SK-N-SH (cell line): ENCODE measurements at regions not wholly inside any gene's neighbourhood (a gene's known extent, or its start where the extent isn't known, plus 50 kb on each side); places are given as distances from the start of the nearest gene placed in this dataset.

Source experiments
- CTCF ChIA-PET: fragments of 300-600, 350-600 bp; formaldehyde crosslinking; extraction: SDS; loops from one replicate; lab custom pipeline; 2021; lab: Yijun Ruan, JAX
- POLR2A ChIA-PET: fragments of 350-600 bp; sonication (Branson Sonifier 250); formaldehyde crosslinking; extraction: SDS; loops from one replicate; lab custom pipeline; 2020; ENCODE audit warnings: antibody characterized with exemption, inconsistent platforms; lab: Yijun Ruan, JAX
- DNase-seq: peaks from one replicate; pipeline ENCODE4 v3.0.0; 2012
- H2AFZ ChIP-seq: fragments of 200-600 bp; sonication (generic); 2 replicates; pipeline ENCODE4 v1.8.1; 2016; ENCODE audit warnings: antibody characterized with exemption, mild to moderate bottlenecking, low read depth
- H3F3A ChIP-seq: fragments of 200-600 bp; sonication (generic); replicated peaks from 2 replicates; pipeline ENCODE3; 2016; ENCODE audit warnings: antibody characterized with exemption, mild to moderate bottlenecking; ENCODE audit not compliant: insufficient read depth
- H3K27ac ChIP-seq, 2 experiments: fragments of 200-500 bp in 1 of 2; fragments of 200-600 bp in 1 of 2; sonication (Bioruptor generic) in 1 of 2; sonication (generic), shearing (Covaris generic) in 1 of 2; 2 replicates each; pipeline versions ENCODE4 v1.5.1 to v1.6.1; 2014 to 2016; ENCODE audit warnings: low read depth in 2 of 2, inconsistent platforms in 1 of 2, low read length in 1 of 2, mild to moderate bottlenecking in 1 of 2, mixed read lengths in 1 of 2
- H3K27me3 ChIP-seq: fragments of 200-600 bp; sonication (generic), shearing (Covaris generic); 2 replicates; pipeline ENCODE4 v1.6.1; 2016; ENCODE audit warnings: mixed run types; ENCODE audit not compliant: insufficient read depth
- H3K36me3 ChIP-seq, 2 experiments: fragments of 200-500 bp in 1 of 2; fragments of 200-600 bp in 1 of 2; sonication (Bioruptor generic) in 1 of 2; sonication (generic) in 1 of 2; replicated peaks in 1 of 2; 2 replicates each; pipeline versions ENCODE3 to v1.5.1; 2014 to 2016; ENCODE audit warnings: low read length in 1 of 2, mild to moderate bottlenecking in 1 of 2; ENCODE audit not compliant: insufficient read depth in 2 of 2, control insufficient read depth in 1 of 2
- H3K4me1 ChIP-seq, 2 experiments: fragments of 200-500 bp in 1 of 2; fragments of 200-600 bp in 1 of 2; sonication (Bioruptor generic) in 1 of 2; sonication (generic), shearing (Covaris generic) in 1 of 2; 2 replicates each; pipeline versions ENCODE4 v1.5.1 to v1.6.1; 2014 to 2016; ENCODE audit warnings: low read depth in 1 of 2, low read length in 1 of 2, mixed run types in 1 of 2; ENCODE audit not compliant: insufficient read depth in 2 of 2, control insufficient read depth in 1 of 2
- H3K4me2 ChIP-seq: fragments of 200-600 bp; sonication (generic), shearing (Covaris generic); 2 replicates; pipeline ENCODE4 v1.6.1; 2017; ENCODE audit warnings: mixed run types
- H3K4me3 ChIP-seq, 2 experiments: fragments of 200-500 bp in 1 of 2; fragments of 200-600 bp in 1 of 2; sonication (Bioruptor generic) in 1 of 2; sonication (generic), shearing (Covaris generic) in 1 of 2; 2 replicates each; pipeline versions ENCODE4 v1.5.1 to v1.8.1; 2014 to 2016; ENCODE audit warnings: low read depth in 2 of 2, inconsistent platforms in 1 of 2, low read length in 1 of 2, mild to moderate bottlenecking in 1 of 2, mixed read lengths in 1 of 2, moderate library complexity in 1 of 2
- H3K79me2 ChIP-seq: fragments of 200-600 bp; sonication (generic); 2 replicates; pipeline ENCODE4 v1.8.1; 2017; ENCODE audit warnings: mild to moderate bottlenecking; ENCODE audit not compliant: insufficient read depth
- H3K9ac ChIP-seq: fragments of 200-600 bp; sonication (generic); 2 replicates; pipeline ENCODE4 v1.6.1; 2017; ENCODE audit warnings: mixed run types
- H3K9me2 ChIP-seq: fragments of 200-600 bp; sonication (generic); 2 replicates; pipeline ENCODE4 v1.6.1; 2017; ENCODE audit warnings: mixed run types
- H3K9me3 ChIP-seq: fragments of 200-600 bp; sonication (generic); 2 replicates; pipeline ENCODE4 v1.6.1; 2017; ENCODE audit warnings: mixed run types, mild to moderate bottlenecking, moderate library complexity
- H4K20me1 ChIP-seq: fragments of 200-600 bp; sonication (generic); 2 replicates; pipeline ENCODE4 v1.6.1; 2017; ENCODE audit warnings: mild to moderate bottlenecking, mixed run types; ENCODE audit not compliant: insufficient read depth
- CHD2 ChIP-seq: fragments of 150-350 bp; IDR thresholded peaks from 2 replicates; pipeline ENCODE4 v1.6.1; 2018; ENCODE audit warnings: low read length; ENCODE audit not compliant: partially characterized antibody
- ELF1 ChIP-seq: IDR thresholded peaks from 2 replicates; pipeline ENCODE4 v1.4.0; 2012
- EP300 ChIP-seq, 2 experiments: IDR thresholded peaks; 2 replicates each; pipeline versions ENCODE4 v1.4.0 to v1.6.1; 2012; ENCODE audit warnings: borderline replicate concordance in 1 of 2, low read depth in 1 of 2, low read length in 1 of 2
- FOXJ3 ChIP-seq: sonication (generic); formaldehyde crosslinking; IDR thresholded peaks from 2 replicates; pipeline ENCODE4 v1.5.1; 2020; ENCODE audit warnings: mild to moderate bottlenecking, missing genetic modification reagents
- GATA2 ChIP-seq: sonication (generic); formaldehyde crosslinking; IDR thresholded peaks from 2 replicates; pipeline ENCODE4 v1.5.0; 2020; ENCODE audit warnings: mild to moderate bottlenecking, missing genetic modification reagents
- JUND ChIP-seq: IDR thresholded peaks from 2 replicates; pipeline ENCODE4 v1.4.0; 2012
- MAX ChIP-seq: IDR thresholded peaks from 2 replicates; pipeline ENCODE4 v1.4.0; 2012; ENCODE audit warnings: low read depth
- MXI1 ChIP-seq: IDR thresholded peaks from 2 replicates; pipeline ENCODE4 v1.6.1; 2012; ENCODE audit warnings: mild to moderate bottlenecking, low read depth, low read length, improper control_type of control experiment
- NRF1 ChIP-seq: IDR thresholded peaks from 2 replicates; pipeline ENCODE4 v1.6.1; 2012; ENCODE audit warnings: low read depth, mild to moderate bottlenecking, low read length
- PBX3 ChIP-seq: IDR thresholded peaks from 2 replicates; pipeline ENCODE4; 2012
- POLR2AphosphoS5 ChIP-seq: IDR thresholded peaks from 2 replicates; pipeline ENCODE4 v1.6.1; 2012; ENCODE audit warnings: low read depth, low read length
- RAD21 ChIP-seq: IDR thresholded peaks from 2 replicates; pipeline ENCODE4 v1.6.1; 2012; ENCODE audit warnings: mild to moderate bottlenecking, low read length
- REST ChIP-seq: IDR thresholded peaks from 2 replicates; pipeline ENCODE4 v1.6.1; 2012; ENCODE audit warnings: mild to moderate bottlenecking, low read depth, low read length, moderate library complexity
- SMC3 ChIP-seq: IDR thresholded peaks from 2 replicates; pipeline ENCODE4 v1.6.1; 2012; ENCODE audit warnings: low read depth, low read length, improper control_type of control experiment
- TEAD4 ChIP-seq: IDR thresholded peaks from 2 replicates; pipeline ENCODE4 v1.4.0; 2012; ENCODE audit warnings: mild to moderate bottlenecking, borderline replicate concordance; ENCODE audit not compliant: insufficient read depth
- YY1 ChIP-seq: IDR thresholded peaks from 2 replicates; pipeline ENCODE4 v1.4.0; 2012; ENCODE audit warnings: low read depth, mild to moderate bottlenecking
- WGBS: methylation state at CpG from one replicate; pipeline ENCODE4 v1.1.6; 2017; ENCODE audit warnings: low lambda C conversion rate; 5-methylcytosine and 5-hydroxymethylcytosine counted together

GRCh38 chr9:78582821-78583220 lies 285.9 kb downstream of the PSAT1 start (continued):
- TF ChIP-seq EP300 (IDR thresholded peaks at IDR 0.05; ENCODE audit: borderline replicate concordance in 1 of 2, low read depth in 1 of 2, low read length in 1 of 2) = no peak
- TF ChIP-seq ELF1 = no peak
- no peak for TF ChIP-seq POLR2AphosphoS5

GRCh38 chr9:78584589-78584988 lies 287.7 kb downstream of the PSAT1 start:
- 75% methylated on average over 1 of the region's 1 CpG for WGBS
- Histone ChIP-seq H3K9me2 (peaks cover 7% of the 10 kb centered on the region; the same call in 1 of the 2 replicates), H2AFZ (no peak overlapping the region), H3K4me2 (no peak overlapping the region)
- CTCF ChIA-PET = interaction anchor here (1.5 kb wide), 1 partner anchor 9 kb away, joined by 4 read pairs; no protein-coding TSS in a partner anchor
- no peak for DNase-seq
- POLR2A ChIA-PET = no interaction called here
- TF ChIP-seq YY1 (no peak), PBX3 (no peak), NRF1 (no peak), FOXJ3 (CRISPR knock-in tag) (no peak), MAX (no peak), GATA2 (CRISPR knock-in tag) (no peak), ELF1 (no peak), SMC3 (no peak), MXI1 (no peak), REST (no peak), TEAD4 (no peak), CHD2 (no peak), JUND (no peak), RAD21 (no peak)
- TF ChIP-seq, all 33 proteins: peak for 0
- Histone ChIP-seq H3K4me1 (no peaks in the 10 kb centered on the region; a peak in 1 of 4 replicates), H3K4me3 (no peak overlapping the region), H4K20me1 (no peaks in the 10 kb centered on the region), H3K9me3 (peaks cover 12% of the 10 kb centered on the region; the same call in 1 of the 2 replicates), H3K9ac (no peak overlapping the region), H3K27me3 (no peaks in the 10 kb centered on the region), H3K36me3 (peaks cover 0 to 8% of the 10 kb centered on the region in 2 experiments), H3K79me2 (no peaks in the 10 kb centered on the region), H3K27ac (no peak overlapping the region), H3F3A (no peaks in the 10 kb centered on the region)
